ENCODE measurements at regions not wholly inside any gene's neighbourhood (a gene's known extent, or its start where the extent isn't known, plus 50 kb on each side); places are given as distances from the start of the nearest gene placed in this dataset.
"Not testable (repeated sequence)": the region's sequence is repeated elsewhere in the genome, so short reads cannot be mapped to it uniquely, and the experiment has no call there.

DNA sequence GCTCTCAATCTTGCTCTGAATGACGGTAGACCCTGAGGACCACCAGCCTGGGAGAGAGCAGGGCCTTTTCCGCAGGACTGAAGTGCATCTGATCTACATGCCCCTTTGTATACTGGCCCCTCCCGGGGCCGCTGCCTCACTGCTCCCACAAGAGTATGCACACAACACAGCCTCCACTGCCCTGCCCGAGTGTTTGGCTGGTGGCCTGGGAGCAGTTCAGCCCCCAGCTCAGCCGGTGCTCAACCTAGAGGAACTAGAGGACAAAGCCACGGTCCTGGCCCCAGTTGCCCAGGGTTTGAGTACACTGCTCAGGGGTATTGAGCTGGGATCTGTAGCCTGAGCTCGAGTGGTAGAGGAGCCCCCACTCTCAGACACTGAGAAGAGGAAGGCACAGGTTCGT, 118.9 kb upstream of the CAB39 start:
- no peak for DNase-seq

DNA sequence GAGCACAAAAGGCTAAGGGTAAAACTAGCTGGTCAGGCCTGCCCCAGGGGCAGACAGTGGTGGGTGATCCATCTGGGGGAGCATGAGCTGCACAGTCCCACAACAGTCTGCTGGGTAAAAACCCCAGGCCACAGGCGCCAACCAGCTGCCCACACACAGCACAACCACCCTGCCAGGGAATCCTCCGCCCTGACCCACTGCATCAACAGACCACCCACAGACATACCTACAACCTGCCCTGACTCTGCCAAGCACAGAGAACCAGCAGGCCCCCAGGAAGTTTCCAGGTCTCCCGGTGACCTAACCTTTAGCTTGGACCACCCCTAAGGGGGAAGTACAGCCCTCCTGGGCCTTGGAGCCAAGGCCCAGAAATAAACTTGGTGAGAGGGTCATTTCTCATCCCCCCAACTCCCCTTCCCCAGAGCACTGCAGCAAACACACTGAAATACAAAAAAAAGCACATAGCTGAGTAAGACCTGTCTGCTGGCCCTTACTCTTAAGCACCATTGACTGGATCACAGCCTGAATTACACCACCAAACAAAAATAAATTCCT, 118.3 kb upstream of the CAB39 start:
- no peak for DNase-seq

DNA sequence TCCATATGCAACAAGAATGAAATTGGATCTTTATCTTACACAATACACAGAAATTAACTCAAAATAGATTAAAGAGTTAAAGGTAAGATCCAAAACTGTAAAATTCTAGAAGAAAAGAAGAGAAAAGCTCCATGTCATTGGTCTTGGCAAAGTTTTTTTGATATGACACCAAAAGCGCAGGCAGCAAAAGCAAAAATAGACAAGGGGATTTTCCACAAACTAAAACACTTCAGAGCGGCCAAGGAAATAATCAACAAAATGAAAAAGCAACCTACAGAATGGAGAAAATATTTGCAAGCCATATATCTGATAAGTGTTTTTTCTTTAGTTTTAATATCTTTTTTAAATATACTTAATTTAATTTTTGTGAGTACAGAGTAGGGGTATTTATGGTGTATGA, 112.8 kb upstream of the CAB39 start:
- DNase-seq = no peak

GRCh38 chr2:230600285-230600684, 112.4 kb upstream of the CAB39 start:
- no peak for DNase-seq

GRCh38 chr2:230600881-230601280, 111.8 kb upstream of the CAB39 start:
- DNase-seq = no peak

- DNase-seq = no peak
Observed at GRCh38 chr2:230601510-230601909, 111.1 kb upstream of the CAB39 start.

- DNase-seq = peak; percentile 47
Observed at GRCh38 chr2:230602562-230603230, 109.9 kb upstream of the CAB39 start.

DNA sequence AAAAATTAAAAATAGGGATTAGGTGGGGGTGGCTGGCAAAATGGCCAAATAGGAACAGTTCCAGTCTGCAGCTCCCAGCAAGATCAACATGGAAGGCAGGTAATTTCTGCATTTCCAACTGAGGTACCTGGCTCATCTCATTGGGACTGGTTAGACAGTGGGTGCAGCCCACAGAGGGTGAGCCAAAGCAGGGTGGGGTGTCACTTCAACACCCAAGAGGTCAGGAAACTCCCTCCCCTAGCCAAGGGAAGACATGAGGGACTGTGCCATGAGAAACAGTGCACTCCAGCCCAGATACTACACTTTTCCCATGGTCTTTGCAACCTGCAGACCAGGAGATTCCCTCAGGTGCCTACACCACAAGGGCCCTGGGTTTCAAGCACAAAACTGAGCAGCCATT, 109.3 kb upstream of the CAB39 start:
- not testable (repeated sequence) for DNase-seq

DNA sequence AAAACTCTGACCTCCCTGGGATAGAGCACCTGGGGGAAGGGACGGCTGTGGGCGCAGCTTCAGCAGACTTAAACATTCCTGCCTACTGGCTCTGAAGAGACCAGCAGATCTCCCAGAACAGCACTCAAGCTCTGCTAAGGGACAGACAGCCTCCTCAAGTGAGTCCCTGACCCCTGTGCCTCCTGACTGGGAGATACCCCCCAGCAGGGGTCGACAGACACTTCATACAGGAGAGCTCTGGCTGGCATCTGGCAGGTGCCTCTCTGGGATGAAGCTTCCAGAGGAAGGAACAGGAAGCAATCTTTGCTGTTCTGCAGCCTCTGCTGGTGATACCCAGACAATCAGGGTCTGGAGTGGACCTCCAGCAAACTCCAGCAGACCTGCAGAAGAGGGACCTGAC, 108.5 kb upstream of the CAB39 start:
- not testable (repeated sequence) for DNase-seq

DNA sequence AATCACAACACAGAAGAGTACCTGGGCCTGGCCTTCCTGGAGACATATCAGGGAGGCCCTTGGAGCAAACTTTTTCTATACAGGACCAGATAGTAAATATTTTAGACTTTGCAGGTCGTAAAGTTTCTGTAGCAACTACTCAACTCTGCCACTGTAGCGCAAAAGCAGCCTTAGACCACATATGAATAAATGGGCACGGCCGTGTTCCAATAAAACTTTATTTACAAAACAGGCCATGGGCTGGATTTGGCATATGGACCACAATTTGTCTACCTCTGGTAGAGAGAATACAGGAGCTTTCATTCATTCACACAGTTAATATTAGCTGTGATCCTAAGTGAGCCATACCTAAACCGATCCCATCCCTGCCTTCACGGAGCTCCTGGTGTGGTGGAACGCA, 98.6 kb upstream of the CAB39 start:
- DNase-seq = no peak

GRCh38 chr2:230614913-230615332, 97.7 kb upstream of the CAB39 start:
- peak; percentile 68 for DNase-seq

DNA sequence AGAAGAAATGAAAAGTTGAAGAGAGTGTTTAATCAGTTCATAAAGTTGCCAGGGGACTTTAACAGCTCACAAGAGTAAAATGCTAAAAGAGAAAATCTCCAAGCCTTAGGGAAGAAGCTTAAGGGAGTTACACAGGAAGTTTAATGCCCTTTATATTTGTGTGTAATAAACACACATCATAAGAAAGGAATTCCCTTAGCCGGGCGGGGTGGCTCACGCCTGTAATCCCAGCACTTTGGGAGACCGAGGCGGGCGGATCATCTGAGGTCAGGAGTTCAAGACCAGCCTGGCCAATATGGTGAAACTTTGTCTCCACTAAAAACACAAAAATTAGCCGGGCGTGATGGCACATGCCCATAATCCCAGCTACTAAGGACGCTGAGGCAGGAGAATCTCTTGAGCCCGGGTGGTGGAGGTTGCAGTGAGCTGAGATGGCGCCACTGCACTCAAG, 95.4 kb upstream of the CAB39 start:
- not testable (repeated sequence) for DNase-seq

- no peak for DNase-seq
Observed at GRCh38 chr2:230619491-230619890, 93.2 kb upstream of the CAB39 start.

DNA sequence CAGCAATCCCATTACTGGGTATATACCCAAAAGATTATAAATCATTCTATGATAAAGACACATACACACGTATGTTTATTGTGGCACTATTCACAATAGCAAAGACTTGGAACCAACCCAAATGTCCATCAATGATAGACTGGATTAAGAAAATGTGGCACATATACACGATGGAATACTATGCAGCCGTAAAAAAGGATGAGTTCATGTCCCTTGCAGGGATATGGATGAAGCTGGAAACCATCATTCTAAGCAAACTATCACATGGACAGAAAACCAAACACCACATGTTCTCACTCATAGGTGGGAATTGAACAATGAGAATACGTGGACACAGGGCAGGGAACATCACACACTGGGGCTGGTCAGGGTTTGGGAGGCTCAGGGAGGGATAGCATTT, 87.4 kb upstream of the CAB39 start:
- DNase-seq = not testable (repeated sequence)

GRCh38 chr2:230627091-230627490, 85.6 kb upstream of the CAB39 start:
- not testable (repeated sequence) for DNase-seq

- DNase-seq = no peak
Observed at GRCh38 chr2:230627806-230628724, 84.6 kb upstream of the CAB39 start.

GRCh38 chr2:230631470-230631869, 81.2 kb upstream of the CAB39 start:
- DNase-seq = no peak

DNA sequence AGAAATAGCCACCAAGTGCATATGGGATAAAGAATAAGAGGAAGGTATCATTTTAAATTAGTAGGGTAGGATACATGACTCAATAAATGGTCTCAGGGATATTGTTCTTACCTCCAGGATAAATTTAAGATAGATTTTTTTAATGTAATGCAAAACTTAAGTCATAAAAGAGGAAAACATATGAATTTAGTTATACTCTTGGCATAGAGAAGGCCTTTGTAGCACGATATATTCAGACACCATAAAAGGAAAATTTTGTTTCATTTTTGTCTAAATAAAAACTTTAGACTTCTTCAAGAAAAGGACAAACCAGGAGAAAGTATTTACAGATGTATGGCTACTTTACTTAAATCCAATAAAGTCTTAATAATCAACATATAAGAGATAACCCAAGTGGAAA, 78.5 kb upstream of the CAB39 start:
- DNase-seq = no peak

DNA sequence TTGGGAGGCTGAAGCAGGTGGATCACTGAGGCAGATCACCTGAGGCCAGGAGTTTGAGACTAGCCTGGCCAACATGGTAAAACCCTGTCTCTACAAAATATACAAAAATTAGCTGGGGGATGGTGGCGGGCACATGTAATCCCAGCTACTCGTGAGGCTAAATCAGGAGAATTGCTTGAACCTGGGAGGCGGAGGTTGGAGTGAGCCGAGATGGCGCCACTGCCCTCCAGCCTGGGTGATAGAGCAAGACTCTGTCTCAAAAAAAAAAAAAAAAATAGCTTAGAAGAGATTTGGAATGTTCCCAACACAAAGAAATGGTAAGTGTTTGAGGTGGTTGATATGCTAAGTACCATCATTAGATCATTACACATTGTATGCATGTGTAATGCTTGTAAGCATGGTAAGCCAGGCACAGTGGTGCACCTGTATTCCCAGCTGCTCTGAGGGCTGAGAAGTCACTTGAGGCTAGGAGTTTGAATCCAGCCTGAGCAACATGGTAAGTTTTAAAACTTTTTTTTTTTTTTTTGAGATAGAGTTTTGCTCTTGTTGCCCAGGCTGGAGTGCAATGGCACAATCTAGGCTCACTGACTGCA, 77.8 kb upstream of the CAB39 start:
- DNase-seq = not testable (repeated sequence)

DNA sequence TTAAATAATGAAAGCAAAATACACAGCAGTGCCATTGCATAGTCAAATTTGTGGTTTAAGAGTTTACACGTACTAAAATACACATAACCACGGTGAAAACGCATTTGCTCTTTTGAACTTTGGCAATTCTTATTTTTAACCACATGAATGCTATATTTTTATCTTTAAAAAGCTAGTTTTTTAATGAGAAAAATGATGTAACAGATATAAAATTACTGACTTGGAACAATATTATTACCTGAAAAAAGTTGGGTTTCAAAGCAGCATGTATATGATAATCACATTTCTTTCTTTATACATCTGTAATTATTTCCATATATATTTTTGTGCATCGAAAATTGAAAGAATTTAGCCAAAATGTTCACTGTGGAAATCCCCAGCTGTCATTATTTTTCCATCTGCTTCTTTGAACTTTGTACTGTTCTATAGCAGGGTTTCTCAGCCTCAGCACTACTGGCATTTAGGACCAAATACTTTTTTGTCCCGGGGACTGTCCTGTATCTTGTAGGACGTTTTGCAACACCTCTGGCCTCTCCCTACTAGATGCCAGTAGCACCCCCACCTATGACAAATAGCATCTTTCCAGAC, 75.9 kb upstream of the CAB39 start:
- DNase-seq = no peak

GRCh38 chr2:230637486-230637885, 75.2 kb upstream of the CAB39 start:
- DNase-seq = not testable (repeated sequence)

DNA sequence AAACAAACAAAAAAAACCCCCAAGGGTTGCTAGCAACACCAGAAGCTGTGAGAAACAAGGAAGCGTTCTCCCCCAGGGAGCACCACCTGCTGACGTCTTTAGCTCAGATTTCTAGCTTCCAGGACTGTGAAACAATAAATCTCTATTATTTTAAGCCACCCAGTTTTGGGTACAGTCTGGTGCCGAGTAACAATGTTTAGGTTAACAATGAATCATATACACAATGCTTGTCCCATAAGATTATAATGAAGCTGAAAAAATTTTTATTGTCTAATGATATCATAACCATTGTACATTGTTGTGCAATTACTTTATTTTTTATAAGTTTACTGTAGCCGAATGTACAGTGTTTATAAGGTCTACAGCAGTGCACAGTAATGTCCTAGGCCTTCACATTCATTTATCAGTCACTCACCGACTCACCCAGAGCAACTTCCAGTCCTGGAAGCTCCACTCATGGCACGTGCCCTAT, 72.1 kb upstream of the CAB39 start:
- DNase-seq = no peak

DNA sequence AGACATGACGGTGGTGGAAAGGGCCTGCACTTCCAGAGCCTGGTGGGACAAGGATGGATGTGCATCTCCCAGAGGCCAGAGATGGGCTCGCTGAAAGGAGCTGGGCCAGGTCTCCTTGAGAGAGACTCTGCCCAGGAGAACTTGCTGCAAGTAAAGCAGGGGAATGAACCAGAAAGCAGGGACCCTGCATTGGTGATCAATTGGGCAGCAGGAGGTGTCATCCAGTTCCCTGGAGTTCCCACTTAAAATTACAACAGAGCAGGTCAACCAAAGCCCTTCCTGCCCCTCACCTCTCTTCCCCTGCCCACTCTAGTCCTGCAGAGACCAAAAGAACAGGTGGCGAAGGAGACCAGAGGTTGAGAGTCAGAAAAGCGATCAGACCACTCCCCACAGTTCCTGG, 69.7 kb upstream of the CAB39 start:
- DNase-seq = no peak

Measured in activated naive CD4-positive, alpha-beta T cell treated with anti-CD3 and anti-CD28 coated beads, Interleukin-2, amount 50 U/mL, for 16 hours (primary cell).